C1 segment of cervical spinal cord (tissue), 14 donors: ENCODE measurements at regions not wholly inside any gene's neighbourhood (a gene's known extent, or its start where the extent isn't known, plus 50 kb on each side); places are given as distances from the start of the nearest gene placed in this dataset.

Experiments used
- DNase-seq, 14 donors: peaks; one replicate each; lab custom pipeline; 2025; lab: John Stamatoyannopoulos, UW

DNA sequence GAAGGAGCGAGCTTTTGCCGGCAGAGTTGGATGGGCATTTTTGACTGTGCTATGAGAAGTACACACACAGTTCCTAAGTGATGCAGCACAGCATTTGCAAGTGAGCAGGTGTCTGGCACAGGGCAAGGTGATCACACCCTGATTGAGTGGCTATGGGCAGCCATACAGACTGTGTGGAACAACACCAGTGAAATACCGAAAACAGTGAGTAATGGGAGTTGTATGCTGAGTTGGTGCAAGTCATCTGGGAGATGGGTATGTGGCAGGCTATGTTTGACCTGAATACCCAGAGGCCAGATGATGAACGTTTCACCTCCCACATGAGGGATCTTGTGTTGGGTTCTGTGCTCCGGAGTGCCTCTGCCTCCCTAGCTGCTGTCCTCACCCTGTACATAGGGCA lies 53.5 kb upstream of the TIPARP start:
- DNase-seq, result no peak

DNA sequence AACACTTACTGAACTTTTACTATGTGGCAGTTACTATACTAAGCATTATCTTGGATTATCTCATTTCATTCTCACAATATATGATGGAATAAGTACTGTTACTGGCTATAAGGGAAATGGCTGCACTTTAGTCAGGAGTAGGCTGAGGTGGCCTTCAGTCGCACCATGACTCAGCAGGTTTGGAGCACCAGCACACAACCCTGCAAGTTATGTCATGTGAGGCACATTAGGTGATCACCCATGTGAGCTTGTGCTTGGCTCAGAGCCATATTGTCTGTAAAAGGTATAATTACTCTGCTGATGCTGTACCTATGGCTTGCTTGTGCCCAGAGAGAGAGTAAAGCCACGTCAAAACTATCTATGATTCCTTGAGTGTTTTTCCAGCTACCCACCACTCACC lies 54.1 kb upstream of the TIPARP start:
- no peak for DNase-seq

- DNase-seq, result no peak
Observed at GRCh38 chr3:156619376-156619775, 55.0 kb upstream of the TIPARP start.

- DNase-seq, result no peak
Observed at GRCh38 chr3:156617781-156618180, 56.6 kb upstream of the TIPARP start.

DNA sequence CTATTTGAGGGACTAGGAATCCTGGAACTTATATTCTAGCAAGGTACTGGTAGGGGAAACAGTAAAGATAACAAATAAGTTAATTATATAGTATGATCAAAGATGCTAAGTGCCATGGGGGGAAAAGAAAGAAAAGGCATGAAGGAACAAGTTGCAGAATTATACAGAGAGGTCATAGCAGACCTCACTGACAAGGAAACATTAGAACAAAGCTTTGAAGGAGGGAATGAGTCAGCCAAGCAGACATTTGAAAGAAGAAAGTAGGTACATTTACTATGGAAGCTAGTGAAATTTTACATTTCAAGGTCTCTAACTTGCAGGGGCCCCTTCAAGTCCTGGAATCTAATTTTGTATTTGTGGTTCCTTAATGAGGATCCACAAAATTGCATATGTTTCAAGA lies 57.2 kb upstream of the TIPARP start:
- DNase-seq, result no peak

DNA sequence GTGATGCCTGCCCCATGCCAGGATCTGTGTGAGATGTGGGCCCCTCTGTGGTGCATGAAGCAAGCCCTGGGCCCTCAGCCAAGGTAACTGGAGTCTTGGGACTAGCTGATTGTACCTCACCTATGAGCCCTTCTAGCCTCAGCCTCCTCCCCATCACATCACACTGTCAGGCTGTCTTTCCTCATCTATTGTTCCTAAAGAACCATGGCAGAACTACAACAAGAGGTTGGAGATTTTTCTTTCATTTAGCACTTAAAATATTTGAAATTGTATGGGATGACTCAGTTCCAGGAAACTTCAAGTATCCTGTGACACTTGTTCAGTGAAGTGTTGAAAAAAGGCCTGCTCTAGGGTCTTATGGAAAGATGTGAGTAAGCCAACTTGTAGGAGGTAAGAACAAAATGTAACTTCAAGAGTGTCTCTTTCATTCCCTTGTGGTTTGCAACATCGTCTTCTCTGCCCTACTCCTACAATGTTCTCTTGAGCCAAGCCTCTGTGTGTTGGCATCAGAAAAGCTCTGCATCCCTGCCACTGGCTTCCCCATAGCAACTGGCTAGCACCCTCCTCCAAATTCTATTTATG lies 58.7 kb upstream of the TIPARP start:
- peak in 1 of 14 donors; percentile 12 for DNase-seq

GRCh38 chr3:156614642-156615511 lies 59.5 kb upstream of the TIPARP start:
- no peak for DNase-seq

DNA sequence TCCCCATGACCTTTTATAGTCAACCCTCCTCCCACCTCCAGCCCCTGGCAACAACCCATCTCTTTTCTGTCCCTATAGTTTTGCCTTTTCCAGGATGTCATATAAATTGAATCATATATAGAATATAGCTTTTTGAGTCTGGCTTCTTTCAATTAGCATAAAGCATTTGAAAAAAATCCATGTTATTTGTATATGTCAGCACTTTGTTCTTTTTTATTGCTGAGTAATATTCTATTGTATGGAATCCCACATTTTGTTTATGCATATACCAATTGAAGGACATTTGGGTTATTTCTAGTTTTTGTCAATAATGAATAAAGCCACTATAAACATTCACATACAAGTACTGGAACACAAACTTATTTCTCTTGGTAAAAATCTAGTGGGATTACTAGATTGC lies 58.0 kb upstream of the SSR3 start:
- DNase-seq, result no peak

DNA sequence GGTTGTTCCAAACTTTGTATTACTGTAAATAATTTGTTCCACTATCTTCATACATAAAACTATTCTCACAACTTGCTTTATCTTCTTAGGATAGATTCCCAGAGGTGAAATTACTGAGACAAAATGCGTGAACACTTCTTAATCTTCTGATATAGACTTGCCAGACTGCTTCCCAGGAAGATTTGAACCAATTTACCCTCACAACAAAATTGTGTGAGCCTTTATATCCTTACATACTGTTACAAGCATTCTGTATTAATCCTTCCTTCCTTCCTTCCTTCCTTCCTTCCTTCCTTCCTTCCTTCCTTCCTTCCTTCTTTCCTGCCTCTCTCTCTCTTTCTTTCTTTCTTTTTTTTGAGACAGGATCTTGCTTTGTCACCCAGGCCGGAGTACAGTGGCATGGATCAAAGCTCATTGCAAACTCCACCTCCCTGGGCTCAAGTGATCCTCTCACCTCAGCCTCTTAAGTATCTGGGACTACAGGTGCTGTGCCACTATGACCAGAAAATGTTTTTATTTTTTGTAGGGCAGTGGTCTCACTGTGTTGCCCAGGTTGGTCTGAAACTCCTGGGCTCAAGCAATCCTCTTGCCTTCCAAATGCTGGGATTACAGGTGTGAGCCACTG lies 57.1 kb upstream of the SSR3 start:
- DNase-seq, result no peak

DNA sequence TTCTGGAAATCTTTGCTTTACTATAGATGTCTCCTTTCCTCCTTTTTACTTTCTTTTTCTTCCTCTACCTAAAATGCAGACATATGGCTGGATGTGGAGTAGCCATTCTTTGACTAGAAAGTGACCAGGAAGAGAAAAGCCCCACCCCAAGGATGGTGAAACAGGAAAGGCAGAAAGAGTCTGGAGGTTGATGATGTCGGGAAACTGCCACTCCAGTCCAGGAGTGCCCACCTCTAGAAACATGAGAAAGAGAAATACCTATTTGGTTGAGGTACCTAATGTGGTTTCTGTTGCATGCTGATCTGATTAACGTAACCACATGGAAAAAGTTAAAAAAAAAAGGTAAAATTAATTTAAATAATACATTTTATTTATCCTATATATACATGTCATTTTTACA lies 55.2 kb upstream of the SSR3 start:
- no peak for DNase-seq

DNA sequence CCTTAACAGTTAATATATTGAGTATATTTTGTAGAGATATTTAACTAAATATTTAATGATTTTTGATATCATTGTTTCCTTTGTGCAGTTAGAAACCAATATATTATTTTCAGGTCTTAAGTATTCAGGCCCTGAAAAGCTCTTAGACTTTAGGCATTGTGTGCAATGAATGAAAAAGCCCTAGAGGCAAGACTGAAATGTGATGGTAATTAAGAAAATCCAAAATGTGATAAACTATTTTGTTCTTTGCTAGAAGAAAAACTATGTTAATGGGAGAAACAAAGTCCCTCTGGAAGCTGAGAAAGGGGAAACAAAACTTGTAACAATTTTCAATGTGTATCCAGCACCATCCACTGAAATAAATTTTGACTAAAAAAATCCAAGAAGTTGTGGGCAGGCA lies 54.6 kb upstream of the SSR3 start:
- no peak for DNase-seq

- DNase-seq, result no peak
Observed at GRCh38 chr3:156608601-156609514, 53.9 kb upstream of the SSR3 start.

GRCh38 chr3:156606729-156607128 lies 51.8 kb upstream of the SSR3 start:
- DNase-seq, result no peak

DNA sequence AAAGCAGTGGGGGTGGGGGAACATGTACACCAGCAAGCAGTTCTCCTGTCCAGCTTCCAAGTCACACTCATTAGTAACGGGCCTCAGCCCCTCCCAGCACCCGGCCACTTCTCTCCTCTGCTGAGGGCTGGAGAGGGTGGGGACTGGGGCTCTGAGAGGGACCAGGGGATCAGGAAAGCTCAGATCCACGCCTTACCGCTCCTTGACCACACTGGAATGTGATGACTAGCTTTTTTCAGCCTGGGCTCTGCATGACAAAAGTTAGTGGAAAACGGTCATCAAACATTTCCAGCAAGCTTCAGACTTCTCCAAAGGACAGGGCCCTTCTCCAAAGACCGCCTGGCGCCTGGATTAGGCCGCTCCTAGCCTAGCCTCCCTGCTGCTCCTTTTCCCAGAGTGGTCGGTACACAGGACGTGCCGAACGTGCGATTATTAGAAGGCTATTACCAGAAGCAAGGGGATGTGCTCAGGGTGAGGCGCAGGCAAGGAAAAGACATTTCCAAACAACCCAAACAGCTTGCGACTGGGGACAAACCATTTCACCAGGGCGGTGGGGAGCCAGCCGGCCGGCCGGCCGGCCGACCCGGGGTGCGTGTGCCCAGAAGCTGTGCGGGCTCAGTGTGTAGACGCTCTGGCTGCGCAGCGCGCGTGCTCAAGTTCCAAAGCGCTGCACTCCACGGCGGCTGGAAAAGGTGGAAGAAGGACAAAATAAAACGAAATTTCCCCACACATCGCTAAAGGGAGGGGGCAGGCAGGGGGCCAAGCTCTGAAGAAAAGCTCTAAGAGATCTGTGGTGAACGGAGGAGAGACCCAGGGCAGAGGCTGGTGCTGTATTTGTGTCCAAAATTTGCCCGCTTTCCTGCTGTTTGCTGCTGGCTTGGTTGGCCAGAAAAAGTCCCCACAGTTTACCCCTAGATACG lies 51.0 kb upstream of the SSR3 start:
- peak in 11 of 14 donors; percentile 13 to 72 (median 45) for DNase-seq

DNA sequence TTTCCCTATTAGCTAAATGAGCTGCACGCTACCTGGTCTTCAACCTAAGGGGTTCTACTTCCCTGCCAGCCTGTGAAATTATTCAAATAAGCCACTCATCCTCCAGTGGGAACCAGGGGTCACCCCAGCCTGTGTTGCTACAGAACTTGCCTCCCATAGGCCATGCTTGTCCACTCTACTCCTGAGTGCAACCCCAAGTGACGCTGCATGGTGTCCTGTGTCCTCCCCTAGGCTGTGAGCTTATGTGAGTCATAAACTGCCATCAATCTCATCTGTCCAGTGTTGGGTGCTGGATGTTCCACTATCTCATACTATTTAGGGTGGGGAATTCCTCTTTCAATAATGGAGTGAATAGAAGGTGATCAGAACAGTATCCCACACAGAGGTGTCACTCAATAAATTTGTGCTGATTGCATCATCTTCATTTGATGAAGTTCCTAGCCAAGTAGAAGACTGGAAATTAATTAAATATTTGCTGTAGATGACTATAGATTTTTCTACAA lies 49.8 kb upstream of the SSR3 start:
- DNase-seq, result no peak
